ENCODE measurements at regions not wholly inside any gene's neighbourhood (a gene's known extent, or its start where the extent isn't known, plus 50 kb on each side); places are given as distances from the start of the nearest gene placed in this dataset.

- DNase-seq (ENCODE audit: low read depth) = no peak
These were observed 157.2 kb upstream of the NOCT start for GRCh38 chr4:138858419-138858818.

GRCh38 chr4:138857416-138857815, 158.2 kb upstream of the NOCT start:
- DNase-seq (ENCODE audit: low read depth) = no peak

- DNase-seq (ENCODE audit: low read depth) = no peak
These were observed 162.9 kb upstream of the NOCT start for GRCh38 chr4:138852681-138853080.

- DNase-seq (ENCODE audit: low read depth) = no peak
These were observed 163.9 kb upstream of the NOCT start for GRCh38 chr4:138851391-138852335.

GRCh38 chr4:138845664-138846063, 169.9 kb upstream of the NOCT start:
- no peak for DNase-seq (ENCODE audit: low read depth)

- DNase-seq (ENCODE audit: low read depth) = no peak
These were observed 170.5 kb upstream of the NOCT start for GRCh38 chr4:138845054-138845453.

- DNase-seq (ENCODE audit: low read depth) = no peak
These were observed 172.0 kb upstream of the NOCT start for GRCh38 chr4:138843616-138844015.

- DNase-seq (ENCODE audit: low read depth) = no peak
These were observed 174.2 kb upstream of the NOCT start for GRCh38 chr4:138841343-138841742.

GRCh38 chr4:138838251-138838650, 177.3 kb upstream of the NOCT start:
- DNase-seq (ENCODE audit: low read depth) = no peak

- DNase-seq (ENCODE audit: low read depth) = no peak
These were observed 179.6 kb upstream of the NOCT start for GRCh38 chr4:138835832-138836533.

- DNase-seq (ENCODE audit: low read depth) = no peak
These were observed 181.6 kb upstream of the NOCT start for GRCh38 chr4:138833974-138834373.

GRCh38 chr4:138832563-138832962, 183.0 kb upstream of the NOCT start:
- DNase-seq (ENCODE audit: low read depth) = no peak

- DNase-seq (ENCODE audit: low read depth) = no peak
These were observed 183.6 kb upstream of the NOCT start for GRCh38 chr4:138831948-138832347.

GRCh38 chr4:138828926-138829325, 186.7 kb upstream of the NOCT start:
- no peak for DNase-seq (ENCODE audit: low read depth)

GRCh38 chr4:138826754-138827153, 188.8 kb upstream of the NOCT start:
- DNase-seq (ENCODE audit: low read depth) = no peak

GRCh38 chr4:138826322-138826721, 189.3 kb upstream of the NOCT start:
- DNase-seq (ENCODE audit: low read depth) = no peak

GRCh38 chr4:138821331-138821730, 194.2 kb upstream of the NOCT start:
- DNase-seq (ENCODE audit: low read depth) = no peak

- no peak for DNase-seq (ENCODE audit: low read depth)
These were observed 198.7 kb upstream of the NOCT start for GRCh38 chr4:138816875-138817274.

GRCh38 chr4:138815811-138816210, 199.8 kb upstream of the NOCT start:
- DNase-seq (ENCODE audit: low read depth) = no peak

GRCh38 chr4:138805736-138806135, 209.8 kb upstream of the NOCT start:
- no peak for DNase-seq (ENCODE audit: low read depth)

- no peak for DNase-seq (ENCODE audit: low read depth)
These were observed 210.9 kb upstream of the NOCT start for GRCh38 chr4:138804711-138805110.

- no peak for DNase-seq (ENCODE audit: low read depth)
These were observed 212.5 kb upstream of the NOCT start for GRCh38 chr4:138803051-138803450.

GRCh38 chr4:138802499-138802898, 213.1 kb upstream of the NOCT start:
- DNase-seq (ENCODE audit: low read depth) = no peak
